Left ventricle myocardium superior (tissue), 1 donor: ENCODE measurements at regions not wholly inside any gene's neighbourhood (a gene's known extent, or its start where the extent isn't known, plus 50 kb on each side); places are given as distances from the start of the nearest gene placed in this dataset.
A peak's percentile ranks its signal among the peaks of the same experiment; 100 is the strongest.

Experiments used
- ATAC-seq: fragments of 200-7000 bp; cut with Tn5 transposase; one replicate; pipeline ENCODE4 v1.9.1; 2020; ENCODE audit warnings: mild to moderate bottlenecking, moderate library complexity
- DNase-seq: peaks from one replicate; pipeline ENCODE4 v3.0.0-alpha.2; 2020
- intact Hi-C: fragments of 100-400 bp; cut with micrococcal nuclease; formaldehyde crosslinking; loops from one replicate; pipeline ENCODE4 v1.11.0; 2022
- donor health status: DM: no; HTN: yes; CAD: no; lungs with severe emphysema.

DNA sequence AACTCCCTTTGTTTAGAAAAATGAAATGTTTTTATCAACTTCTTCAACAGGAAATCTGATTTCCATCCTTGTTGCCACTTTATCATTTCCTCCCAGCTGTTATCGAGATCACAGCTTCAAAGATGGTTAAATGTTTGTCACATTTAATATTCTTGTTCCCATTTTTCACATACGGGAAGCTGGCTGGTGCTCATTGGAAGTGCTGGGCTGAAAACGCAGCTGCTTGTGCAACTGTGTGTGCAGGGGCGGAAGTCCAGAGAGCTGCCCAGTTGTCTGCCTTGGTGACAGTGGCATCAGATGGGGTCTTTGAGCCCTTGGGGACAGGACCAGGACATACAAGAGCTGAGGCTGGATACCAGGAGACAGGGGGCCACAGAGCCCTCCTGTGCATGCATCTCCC is 549.2 kb upstream of the CDH11 start:
- ATAC-seq (no peak), DNase-seq (no peak)
- intact Hi-C loops = no loop called here

DNA sequence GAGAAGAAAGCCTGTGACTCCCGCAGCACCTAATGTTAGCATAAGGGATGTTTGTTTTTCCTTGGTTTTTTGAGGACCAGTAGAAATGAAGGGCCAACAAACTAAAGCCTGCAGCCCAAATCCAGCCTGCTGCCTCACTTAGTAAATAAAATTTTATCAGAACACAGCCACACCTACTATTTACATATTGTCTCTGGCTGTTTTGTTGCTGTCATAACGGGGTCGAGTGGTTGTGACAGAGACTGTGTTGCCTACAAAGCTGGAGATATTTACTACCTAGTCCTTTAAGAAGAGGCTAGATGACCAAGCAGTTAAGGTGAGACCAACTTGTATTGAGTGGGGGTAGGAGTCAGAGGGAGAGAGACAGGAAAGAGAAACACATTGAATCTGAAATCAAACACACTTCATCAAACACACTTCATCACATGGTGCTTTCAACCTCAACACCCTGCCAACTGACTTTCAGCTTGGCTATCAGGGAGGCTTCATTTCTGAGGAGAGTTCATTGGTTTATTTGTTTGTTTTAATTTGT is 546.3 kb upstream of the CDH11 start:
- ATAC-seq = no peak
- DNase-seq = no peak
- intact Hi-C loops = no loop called here

DNA sequence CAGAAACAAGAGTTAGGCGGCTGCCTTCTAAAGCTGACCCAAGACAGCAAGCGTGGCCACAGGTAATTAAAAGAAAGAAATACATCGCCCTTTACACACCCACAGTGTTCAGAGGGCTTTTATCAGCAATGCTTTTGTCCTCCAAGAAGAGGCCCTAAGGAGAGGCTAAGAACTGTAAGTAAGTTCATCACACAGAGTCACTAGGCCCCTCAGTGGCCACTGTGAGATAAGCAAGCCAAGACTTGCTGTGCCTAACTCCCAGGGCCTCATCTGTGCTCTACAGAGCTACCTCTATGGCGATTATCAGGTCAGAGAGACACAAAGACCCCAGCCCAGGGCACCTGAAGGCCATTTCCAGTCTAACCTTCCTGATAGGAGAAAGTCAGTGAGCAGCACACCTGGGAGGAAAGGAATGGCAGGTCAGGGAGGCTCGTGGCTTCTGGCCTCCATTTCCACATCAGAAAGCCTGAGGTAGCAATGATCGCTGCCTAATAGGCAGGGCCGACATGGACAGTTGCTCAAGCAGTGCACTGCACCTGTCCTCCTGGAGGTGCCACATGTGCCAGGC is 545.2 kb upstream of the CDH11 start:
- intact Hi-C loops = no loop called here
- DNase-seq = no peak
- no peak for ATAC-seq

DNA sequence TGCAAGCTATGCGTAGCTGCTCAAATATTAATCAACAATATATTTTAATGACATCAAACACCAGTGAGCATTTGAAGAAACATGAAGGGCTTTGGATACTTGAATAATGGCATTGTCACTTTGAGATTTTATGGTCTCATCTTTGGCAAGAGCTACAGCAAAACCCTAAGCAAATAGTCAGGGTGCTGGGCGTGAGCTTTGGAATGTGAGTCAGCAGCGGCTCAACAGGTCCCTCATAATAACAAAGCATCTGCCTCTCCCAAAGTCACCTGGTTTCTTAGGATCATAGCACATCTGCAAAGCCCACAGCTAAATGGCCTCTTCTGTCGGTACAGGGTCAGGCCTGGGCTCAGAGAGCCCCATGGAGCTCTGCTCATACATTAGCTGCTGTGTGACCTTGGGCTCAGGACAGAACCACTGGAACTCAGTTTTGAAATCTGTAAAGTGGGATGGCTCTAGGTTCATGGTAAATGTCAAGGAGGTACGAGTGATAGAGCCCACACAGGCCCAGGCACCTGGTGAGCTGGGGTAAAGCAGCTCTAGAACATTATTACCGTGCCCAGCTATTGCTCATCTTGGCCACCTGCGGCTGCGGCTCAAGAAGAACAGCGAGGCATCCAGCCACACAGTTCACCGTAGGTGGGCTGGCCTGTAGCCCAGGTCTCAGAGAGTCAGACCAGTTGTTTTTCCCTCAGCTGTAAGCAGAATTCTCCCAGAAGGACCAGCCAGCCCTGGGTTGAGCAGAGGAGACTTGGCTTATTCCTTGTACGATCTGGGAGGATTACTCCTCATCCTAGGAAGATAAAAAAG is 544.5 kb upstream of the CDH11 start:
- DNase-seq = no peak
- ATAC-seq = no peak
- intact Hi-C loops = no loop called here

DNA sequence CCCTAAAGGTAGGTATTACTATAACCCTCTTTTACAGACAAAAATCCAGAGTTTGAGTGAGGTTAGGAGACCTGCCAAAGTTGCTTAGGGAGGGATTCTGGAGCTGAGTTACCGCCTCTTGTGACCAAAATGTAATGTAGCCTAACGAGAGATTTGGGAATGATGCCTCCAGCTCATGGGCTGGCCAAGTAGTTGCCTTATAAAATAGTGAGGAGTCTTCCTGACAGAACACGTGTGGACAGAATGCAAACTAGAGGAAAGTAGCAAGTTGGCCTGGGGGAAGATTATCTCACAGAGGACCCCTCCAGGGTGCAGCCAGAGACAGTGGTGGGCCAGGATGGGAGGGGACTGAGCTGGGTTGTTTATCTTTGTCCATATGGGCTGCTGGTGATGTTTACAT is 543.7 kb upstream of the CDH11 start:
- ATAC-seq (no peak), DNase-seq (no peak)
- intact Hi-C loops = no loop called here

DNA sequence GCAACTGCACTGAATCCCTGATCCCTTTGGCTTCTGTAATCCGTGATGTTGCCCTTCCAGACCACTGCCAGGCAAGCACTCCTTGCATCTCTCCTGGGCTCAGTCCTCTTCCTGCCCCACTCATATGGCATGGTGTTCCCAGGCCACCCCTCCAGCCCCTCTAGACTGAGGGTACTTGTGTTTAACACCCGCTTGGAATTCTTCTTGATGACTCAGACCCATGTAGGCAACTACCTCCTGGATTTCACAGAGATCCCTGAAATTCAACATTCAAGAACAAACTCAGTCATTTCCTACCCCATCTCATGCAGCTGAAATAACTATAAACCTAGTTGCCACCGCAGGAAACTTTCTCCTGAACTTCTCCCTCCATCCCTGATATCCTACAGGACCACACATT is 541.9 kb upstream of the CDH11 start:
- intact Hi-C loops = no loop called here
- no peak for DNase-seq
- ATAC-seq = no peak

DNA sequence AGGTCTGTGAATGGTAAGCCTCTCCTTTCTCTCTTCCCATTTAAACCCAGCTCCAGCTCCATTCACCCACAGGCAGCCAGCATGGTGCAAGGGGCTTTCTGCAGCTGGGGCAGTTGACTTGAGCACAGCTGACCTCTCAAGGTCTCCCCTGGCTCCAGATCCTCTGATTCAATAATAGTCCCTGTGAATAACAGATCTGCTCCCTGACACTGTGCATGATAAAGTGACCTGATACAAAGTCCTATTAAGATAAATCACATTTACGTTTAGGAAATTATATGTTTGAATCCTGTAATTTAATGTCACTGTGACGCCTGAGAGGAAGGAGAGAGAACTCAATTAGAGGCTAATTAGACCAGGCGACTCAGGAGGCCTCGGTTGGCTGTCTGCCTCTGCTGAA is 540.4 kb upstream of the CDH11 start:
- no peak for ATAC-seq
- DNase-seq = no peak
- intact Hi-C loops = no loop called here

DNA sequence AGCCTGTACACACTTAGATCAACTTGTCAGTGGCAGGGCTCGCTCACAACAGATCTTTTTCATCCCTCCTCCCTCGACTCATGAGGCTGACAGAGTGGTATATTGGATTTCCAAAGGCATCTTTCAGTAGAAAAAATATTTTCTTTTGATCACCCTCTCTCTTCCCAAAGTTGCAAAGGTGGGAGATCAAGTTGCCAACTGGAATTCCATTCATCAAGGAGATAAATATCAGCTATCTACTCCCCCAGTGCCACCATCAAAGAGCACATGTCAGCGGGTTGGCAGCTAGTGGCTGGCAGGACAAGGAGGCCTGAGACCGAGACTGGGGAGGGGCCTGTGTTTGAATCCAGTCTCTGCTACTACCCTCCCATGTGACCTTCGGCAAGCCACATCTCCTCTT is 539.7 kb upstream of the CDH11 start:
- no peak for ATAC-seq
- intact Hi-C loops = no loop called here

DNA sequence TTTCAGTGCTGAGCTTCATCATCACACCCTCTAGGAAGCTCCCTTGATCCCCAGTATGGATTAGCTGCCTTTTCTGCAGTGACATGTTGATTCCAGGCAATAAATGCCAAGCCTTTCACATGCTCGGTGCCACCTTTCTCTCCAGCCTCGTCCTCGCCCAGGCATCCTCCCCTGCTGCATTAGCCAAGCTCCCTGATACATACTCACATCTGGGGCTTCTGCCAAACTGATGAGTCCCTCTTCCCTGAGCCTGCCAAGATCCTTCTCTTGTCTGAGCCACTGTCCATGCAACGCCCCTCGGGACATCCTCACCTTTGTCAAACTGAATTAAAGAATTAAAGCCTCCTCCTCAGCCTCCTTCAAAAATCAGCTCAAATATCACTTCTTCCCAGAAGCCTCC is 538.5 kb upstream of the CDH11 start:
- no peak for DNase-seq
- ATAC-seq = no peak
- intact Hi-C loops = no loop called here

More for the DNA sequence above, 539.7 kb upstream of the CDH11 start:
- DNase-seq = no peak

DNA sequence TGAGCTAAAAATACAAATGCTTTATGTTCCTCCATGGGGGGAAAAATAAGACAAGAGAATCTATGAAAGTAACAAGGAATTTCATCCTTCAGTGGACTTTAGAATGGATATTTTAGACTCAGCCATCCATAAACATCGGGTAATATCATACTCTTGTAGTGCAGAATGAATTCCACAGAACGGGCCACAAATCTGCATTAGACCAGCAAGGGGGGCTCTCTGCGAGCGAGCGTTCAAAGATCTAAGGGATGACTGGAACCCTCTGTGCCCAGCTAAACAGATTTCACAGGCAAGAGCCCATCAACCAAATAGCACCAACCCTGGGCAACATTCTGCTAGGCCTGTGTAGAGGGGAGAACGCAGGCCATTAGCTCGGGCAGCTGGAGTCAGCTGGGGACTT is 537.9 kb upstream of the CDH11 start:
- DNase-seq (no peak), ATAC-seq (no peak)
- intact Hi-C loops = no loop called here

DNA sequence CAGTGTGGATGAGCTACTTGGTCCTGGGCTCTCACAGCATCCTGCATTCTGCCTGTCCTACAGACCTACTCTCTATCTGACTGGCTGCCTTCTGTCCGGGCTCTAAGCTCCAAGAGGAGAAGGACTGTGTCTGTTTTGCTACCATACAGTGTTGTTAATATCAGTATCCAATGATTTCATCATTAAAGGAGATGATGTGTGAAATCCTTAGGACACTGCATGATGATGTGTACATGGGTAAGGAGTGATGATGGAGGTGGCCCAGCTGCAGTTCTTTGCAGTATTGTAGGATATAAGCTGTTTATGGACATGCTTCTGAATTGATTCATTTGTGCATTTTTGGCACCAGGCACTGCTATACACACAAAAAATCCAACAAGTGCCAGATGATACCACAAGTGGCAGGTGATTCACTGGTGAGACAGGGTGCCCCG is 536.9 kb upstream of the CDH11 start:
- DNase-seq (no peak), ATAC-seq (no peak)
- intact Hi-C loops = no loop called here

DNA sequence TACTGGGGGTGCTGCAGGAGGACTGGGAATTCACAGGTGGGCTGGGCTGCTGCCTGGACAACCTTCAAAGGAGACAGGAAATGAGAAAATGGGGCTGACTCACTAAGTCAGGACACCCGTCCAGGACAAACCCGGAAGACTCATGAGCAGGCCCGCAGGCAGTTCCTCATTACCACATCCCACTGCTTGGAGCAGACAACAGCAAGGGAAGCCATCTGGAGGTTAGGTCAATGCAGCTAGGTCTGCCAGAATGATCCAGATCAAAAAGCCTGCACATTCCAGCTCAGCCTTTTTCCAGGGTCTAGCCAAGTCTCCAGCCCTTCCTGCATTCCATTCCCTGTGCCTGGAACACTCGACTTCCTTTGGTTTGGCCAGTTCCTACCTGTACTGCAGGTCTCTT is 536.5 kb upstream of the CDH11 start:
- ATAC-seq = peak; percentile 79
- intact Hi-C loops = no loop called here
- no peak for DNase-seq

DNA sequence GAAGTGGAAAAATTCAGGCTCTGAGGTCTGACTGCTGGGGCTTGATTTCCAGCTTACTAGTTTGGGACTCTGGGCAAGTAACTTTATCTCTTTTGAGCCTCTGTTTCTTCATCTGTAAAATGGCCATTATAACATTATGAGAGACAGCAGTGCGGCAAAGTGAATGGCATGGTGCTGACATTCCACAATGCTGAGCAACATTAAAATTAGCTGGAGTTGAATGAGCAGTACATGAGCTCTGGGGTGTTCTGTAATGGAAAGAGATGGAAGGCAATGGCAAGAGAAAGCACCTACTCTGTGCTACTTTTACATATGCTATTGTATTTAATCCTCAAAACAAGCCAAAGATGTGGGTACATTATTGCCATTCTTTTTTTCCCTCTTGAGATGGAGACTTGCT is 535.7 kb upstream of the CDH11 start:
- DNase-seq = no peak
- intact Hi-C loops = no loop called here
- no peak for ATAC-seq

DNA sequence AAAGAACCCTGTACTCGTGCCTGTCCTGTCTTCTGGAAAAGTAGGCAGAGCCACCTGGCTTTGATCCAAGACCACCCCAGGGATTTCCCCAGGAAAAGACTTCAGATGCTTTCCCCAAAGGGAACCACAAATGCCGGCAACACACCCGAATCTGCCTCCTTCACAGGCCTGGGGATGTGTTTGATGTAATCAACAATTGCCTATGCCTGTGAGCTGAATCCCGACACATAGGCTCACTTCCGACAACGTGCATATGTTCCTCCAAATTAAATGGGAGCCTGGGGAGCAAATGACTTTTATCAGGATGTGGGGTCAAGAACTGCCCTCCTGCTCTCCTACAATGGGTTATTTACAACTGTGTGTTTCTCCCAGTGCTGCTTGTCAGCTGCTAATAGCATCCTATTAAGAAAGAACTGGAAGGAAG is 535.2 kb upstream of the CDH11 start:
- intact Hi-C loops = no loop called here
- ATAC-seq = no peak
- DNase-seq = no peak

DNA sequence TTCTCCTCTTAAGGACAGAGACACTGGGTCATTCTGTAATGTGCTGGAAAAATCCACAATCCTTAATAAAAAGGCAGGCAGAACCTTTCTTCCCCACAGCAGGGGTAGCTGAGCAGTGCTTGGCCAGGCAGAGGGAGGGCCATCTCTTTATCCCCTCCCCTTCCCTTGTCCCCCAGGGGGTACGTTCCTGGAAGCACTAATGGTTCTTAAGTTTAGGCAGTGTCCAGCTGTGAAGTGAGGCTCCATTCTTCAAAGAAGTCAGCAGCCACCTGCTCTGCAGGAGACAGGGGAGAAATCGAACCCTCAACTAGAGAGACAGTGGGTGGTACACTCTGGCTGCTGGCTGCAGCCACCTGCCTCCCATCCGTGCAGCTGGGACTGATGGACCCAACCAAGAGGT is 533.9 kb upstream of the CDH11 start:
- no peak for ATAC-seq
- DNase-seq = no peak
- intact Hi-C loops = no loop called here

DNA sequence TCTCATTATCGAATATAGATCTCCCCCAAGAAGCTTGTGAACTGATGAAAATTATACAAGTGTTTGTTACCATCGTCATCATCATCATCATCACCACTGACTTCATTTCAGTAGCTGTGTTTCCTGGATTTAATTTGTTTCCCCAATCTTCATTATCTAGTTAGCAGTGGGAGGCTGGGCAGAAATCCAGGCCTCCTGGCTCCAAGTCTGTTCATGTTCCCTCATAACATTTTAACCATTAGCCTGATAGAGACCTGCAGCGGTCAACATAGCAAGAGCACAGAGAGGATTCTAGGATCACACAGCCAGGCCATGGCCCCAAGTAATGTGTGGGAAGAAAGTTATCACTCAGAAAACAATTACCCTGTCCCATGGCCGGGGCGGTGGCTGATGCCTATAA is 526.2 kb upstream of the CDH11 start:
- ATAC-seq (no peak), DNase-seq (no peak)
- intact Hi-C loops = no loop called here

DNA sequence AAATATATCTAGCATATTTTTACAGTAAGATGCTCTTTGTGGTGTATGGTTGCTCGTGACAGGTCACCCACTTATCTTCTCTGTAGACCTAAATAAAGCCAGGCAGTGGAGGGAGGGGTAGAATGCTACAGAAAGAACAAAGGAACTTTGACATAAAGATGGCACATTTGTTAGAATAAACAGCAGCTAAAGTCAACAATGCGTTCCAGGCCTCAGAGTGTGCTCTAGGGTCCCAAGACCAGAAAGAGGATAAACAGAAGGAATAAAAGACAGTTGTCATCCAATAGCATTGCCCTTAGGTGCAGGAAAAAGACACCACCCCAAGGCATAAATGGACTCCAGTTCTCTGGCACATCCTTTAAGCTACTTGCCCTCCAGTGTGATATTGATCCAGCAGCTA is 523.0 kb upstream of the CDH11 start:
- DNase-seq = no peak
- intact Hi-C loops = no loop called here
- ATAC-seq = no peak

DNA sequence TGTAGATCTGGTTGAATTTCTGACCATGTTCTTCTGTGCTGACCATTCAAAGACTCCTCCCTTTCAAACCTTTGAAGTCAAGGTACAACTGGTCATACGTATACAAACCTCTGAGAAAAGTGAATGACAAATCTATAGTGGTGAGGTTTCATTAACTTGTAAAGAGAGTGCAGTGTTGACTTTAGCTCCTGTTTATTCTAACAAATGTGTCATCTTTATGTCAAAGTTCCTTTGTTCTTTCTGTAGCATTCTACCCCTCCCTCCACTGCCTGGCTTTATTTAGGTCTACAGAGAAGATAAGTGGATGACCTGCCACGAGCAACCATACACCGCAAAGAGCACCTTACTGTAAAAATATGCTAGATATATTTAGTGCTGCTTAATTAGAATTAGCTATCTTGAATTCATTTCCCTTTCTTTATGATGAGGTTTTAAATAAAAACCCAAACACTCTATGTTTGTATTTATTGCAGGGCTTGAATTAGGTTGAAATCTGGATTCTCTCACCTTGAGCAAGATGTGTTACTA is 520.0 kb upstream of the CDH11 start:
- no peak for DNase-seq
- intact Hi-C loops = no loop called here
- ATAC-seq = no peak

DNA sequence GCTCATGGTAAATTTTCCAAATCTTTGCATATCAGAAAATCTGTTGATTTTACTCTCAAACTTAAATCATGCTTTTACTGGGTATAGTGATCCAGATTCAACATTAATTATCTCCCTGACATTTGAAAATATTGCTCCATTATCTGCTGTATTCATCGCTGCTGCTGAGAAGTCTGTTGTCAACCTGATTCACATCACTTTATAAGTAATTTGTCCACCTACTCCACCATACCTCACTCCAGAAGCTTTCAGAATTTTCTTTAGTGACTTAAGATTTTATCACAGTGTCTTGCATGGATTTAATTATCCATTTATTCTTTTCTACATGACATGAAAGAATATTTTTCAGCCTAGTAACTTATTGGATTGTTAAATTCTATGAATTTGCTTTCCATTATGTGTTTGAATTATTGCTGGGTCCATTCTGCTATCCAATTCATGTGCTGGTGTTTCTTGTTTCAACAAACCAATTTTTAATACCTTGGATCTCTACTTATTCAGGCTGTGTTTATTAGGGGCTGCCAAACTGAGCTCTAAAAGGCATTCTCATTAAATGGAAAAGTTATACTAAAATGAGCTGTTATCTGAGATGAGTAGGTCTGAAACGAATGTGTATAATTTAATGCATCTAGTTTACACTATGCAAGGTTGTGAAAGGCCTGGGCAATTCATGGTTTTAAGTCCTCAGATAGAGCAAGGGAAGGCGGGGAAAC is 519.3 kb upstream of the CDH11 start:
- ATAC-seq (no peak), DNase-seq (no peak)
- intact Hi-C loops = no loop called here

DNA sequence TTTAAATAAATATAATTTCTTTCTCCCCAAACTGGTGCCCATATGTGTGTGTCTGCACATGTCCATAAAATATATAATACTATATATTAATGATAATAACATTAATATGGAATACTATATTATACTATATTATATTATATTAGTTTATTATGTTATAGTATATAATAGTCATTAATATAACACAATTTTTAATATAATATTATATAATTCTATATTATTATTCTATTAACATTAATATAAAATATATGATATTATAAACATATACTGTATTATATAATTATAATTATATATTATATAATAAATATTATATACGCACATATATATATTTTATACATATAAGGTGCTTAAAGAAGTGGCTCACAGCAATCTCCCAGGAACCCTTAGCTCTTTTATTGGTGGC is 513.0 kb upstream of the CDH11 start:
- DNase-seq (no peak), ATAC-seq (no peak)
- intact Hi-C loops = no loop called here
